Neural cell (in vitro differentiated cells): ENCODE measurements at regions not wholly inside any gene's neighbourhood (a gene's known extent, or its start where the extent isn't known, plus 50 kb on each side); places are given as distances from the start of the nearest gene placed in this dataset.

ENCODE experiments used
- TF ChIP-seq, protein P1 (sequence below): fragments of 450-650 bp; IDR thresholded peaks from 2 replicates; pipeline ENCODE4 v1.5.1; 2014; ENCODE audit warnings: antibody characterized with exemption, mild to moderate bottlenecking, moderate library complexity; ENCODE audit not compliant: poor library complexity, severe bottlenecking
- TF ChIP-seq, protein P2 (sequence below): IDR thresholded peaks from 2 replicates; pipeline ENCODE4 v1.6.1; 2012; ENCODE audit warnings: borderline replicate concordance

DNA sequence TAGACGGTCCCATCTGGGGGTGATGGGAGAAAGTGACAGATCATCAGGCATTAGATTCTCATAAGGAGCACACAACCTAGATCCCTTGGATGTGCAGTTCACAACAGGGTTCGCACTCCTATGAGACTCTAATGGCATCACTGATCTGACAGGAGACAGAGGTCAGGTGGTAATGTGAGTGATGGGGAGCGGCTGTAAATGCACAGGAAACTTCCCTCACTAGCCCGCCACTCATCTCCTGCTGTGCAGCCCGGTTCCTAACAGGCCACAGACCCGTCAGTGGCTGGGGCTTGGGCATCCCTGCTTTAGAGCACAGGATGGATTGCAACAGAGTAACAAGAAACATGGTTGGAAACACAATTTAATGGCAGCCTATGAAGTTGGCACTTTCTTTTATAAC lies 172.6 kb upstream of the VCX3A start:
- TF ChIP-seq, protein P1, sequence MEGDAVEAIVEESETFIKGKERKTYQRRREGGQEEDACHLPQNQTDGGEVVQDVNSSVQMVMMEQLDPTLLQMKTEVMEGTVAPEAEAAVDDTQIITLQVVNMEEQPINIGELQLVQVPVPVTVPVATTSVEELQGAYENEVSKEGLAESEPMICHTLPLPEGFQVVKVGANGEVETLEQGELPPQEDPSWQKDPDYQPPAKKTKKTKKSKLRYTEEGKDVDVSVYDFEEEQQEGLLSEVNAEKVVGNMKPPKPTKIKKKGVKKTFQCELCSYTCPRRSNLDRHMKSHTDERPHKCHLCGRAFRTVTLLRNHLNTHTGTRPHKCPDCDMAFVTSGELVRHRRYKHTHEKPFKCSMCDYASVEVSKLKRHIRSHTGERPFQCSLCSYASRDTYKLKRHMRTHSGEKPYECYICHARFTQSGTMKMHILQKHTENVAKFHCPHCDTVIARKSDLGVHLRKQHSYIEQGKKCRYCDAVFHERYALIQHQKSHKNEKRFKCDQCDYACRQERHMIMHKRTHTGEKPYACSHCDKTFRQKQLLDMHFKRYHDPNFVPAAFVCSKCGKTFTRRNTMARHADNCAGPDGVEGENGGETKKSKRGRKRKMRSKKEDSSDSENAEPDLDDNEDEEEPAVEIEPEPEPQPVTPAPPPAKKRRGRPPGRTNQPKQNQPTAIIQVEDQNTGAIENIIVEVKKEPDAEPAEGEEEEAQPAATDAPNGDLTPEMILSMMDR = no peak
- TF ChIP-seq, protein P2, sequence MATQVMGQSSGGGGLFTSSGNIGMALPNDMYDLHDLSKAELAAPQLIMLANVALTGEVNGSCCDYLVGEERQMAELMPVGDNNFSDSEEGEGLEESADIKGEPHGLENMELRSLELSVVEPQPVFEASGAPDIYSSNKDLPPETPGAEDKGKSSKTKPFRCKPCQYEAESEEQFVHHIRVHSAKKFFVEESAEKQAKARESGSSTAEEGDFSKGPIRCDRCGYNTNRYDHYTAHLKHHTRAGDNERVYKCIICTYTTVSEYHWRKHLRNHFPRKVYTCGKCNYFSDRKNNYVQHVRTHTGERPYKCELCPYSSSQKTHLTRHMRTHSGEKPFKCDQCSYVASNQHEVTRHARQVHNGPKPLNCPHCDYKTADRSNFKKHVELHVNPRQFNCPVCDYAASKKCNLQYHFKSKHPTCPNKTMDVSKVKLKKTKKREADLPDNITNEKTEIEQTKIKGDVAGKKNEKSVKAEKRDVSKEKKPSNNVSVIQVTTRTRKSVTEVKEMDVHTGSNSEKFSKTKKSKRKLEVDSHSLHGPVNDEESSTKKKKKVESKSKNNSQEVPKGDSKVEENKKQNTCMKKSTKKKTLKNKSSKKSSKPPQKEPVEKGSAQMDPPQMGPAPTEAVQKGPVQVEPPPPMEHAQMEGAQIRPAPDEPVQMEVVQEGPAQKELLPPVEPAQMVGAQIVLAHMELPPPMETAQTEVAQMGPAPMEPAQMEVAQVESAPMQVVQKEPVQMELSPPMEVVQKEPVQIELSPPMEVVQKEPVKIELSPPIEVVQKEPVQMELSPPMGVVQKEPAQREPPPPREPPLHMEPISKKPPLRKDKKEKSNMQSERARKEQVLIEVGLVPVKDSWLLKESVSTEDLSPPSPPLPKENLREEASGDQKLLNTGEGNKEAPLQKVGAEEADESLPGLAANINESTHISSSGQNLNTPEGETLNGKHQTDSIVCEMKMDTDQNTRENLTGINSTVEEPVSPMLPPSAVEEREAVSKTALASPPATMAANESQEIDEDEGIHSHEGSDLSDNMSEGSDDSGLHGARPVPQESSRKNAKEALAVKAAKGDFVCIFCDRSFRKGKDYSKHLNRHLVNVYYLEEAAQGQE = no peak
